ENCODE measurements at regions not wholly inside any gene's neighbourhood (a gene's known extent, or its start where the extent isn't known, plus 50 kb on each side); places are given as distances from the start of the nearest gene placed in this dataset.

DNA sequence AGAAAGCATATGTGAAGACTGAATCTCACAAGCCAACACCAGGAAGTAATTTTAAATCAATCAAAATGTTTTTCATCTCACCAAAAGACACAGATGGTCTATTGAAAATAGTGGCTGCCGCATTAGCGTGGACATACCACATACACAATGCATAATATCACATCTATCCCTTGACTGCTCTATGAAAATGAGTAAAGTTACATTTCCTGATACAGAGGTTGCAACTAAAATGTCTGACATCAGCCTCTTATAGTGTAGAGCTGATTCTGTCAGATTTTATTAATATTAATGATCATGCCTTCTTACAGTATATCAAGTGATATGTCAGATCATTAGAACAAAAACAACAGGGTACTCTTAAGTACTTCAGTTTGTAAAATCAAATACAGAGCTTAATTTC, 339.8 kb upstream of the EPHA7 start:
- no peak overlapping the region for H3K9ac ChIP-seq (ENCODE audit: low read length)
- H3K27me3 ChIP-seq (ENCODE audit: insufficient read depth, low read depth, low read length), result no peaks in the 10 kb centered on the region
- no peak overlapping the region for H3K4me2 ChIP-seq (ENCODE audit: low read length)
- no peaks in the 10 kb centered on the region for H3K36me3 ChIP-seq (ENCODE audit: insufficient read depth, low read length)
- H3K4me3 ChIP-seq (ENCODE audit: low read length), result no peak overlapping the region
- H3F3A ChIP-seq (ENCODE audit: insufficient read depth, low read length, poor library complexity, severe bottlenecking), result no peaks in the 10 kb centered on the region
- no peaks in the 10 kb centered on the region for H3K79me2 ChIP-seq (replicated peaks; ENCODE audit: insufficient read depth, low read length)
- H2AFZ ChIP-seq (ENCODE audit: low read depth, low read length), result no peak overlapping the region
- no peaks in the 10 kb centered on the region for H4K20me1 ChIP-seq (ENCODE audit: insufficient read depth)
- no peak overlapping the region for H3K27ac ChIP-seq (ENCODE audit: low read length)
- TF ChIP-seq RAD21 (conservative IDR thresholded peaks at IDR 0.05) (no peak), EZH2 (IDR thresholded peaks at IDR 0.05; ENCODE audit: borderline replicate concordance, insufficient read depth, low read length, poor library complexity, severe bottlenecking) (no peak), EP300 (conservative IDR thresholded peaks at IDR 0.05; ENCODE audit: poor library complexity, severe bottlenecking) (no peak), TAF1 (IDR thresholded peaks at IDR 0.05; ENCODE audit: low read depth) (no peak), POLR2AphosphoS5 (IDR thresholded peaks at IDR 0.05) (no peak), SMC3 (conservative IDR thresholded peaks at IDR 0.05; ENCODE audit: poor library complexity) (no peak), MXI1 (conservative IDR thresholded peaks at IDR 0.05; ENCODE audit: poor library complexity, severe bottlenecking) (no peak)
- TF ChIP-seq, protein P1, sequence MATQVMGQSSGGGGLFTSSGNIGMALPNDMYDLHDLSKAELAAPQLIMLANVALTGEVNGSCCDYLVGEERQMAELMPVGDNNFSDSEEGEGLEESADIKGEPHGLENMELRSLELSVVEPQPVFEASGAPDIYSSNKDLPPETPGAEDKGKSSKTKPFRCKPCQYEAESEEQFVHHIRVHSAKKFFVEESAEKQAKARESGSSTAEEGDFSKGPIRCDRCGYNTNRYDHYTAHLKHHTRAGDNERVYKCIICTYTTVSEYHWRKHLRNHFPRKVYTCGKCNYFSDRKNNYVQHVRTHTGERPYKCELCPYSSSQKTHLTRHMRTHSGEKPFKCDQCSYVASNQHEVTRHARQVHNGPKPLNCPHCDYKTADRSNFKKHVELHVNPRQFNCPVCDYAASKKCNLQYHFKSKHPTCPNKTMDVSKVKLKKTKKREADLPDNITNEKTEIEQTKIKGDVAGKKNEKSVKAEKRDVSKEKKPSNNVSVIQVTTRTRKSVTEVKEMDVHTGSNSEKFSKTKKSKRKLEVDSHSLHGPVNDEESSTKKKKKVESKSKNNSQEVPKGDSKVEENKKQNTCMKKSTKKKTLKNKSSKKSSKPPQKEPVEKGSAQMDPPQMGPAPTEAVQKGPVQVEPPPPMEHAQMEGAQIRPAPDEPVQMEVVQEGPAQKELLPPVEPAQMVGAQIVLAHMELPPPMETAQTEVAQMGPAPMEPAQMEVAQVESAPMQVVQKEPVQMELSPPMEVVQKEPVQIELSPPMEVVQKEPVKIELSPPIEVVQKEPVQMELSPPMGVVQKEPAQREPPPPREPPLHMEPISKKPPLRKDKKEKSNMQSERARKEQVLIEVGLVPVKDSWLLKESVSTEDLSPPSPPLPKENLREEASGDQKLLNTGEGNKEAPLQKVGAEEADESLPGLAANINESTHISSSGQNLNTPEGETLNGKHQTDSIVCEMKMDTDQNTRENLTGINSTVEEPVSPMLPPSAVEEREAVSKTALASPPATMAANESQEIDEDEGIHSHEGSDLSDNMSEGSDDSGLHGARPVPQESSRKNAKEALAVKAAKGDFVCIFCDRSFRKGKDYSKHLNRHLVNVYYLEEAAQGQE (IDR thresholded peaks at IDR 0.05; ENCODE audit: borderline replicate concordance), result no peak
- TF ChIP-seq, protein P2, sequence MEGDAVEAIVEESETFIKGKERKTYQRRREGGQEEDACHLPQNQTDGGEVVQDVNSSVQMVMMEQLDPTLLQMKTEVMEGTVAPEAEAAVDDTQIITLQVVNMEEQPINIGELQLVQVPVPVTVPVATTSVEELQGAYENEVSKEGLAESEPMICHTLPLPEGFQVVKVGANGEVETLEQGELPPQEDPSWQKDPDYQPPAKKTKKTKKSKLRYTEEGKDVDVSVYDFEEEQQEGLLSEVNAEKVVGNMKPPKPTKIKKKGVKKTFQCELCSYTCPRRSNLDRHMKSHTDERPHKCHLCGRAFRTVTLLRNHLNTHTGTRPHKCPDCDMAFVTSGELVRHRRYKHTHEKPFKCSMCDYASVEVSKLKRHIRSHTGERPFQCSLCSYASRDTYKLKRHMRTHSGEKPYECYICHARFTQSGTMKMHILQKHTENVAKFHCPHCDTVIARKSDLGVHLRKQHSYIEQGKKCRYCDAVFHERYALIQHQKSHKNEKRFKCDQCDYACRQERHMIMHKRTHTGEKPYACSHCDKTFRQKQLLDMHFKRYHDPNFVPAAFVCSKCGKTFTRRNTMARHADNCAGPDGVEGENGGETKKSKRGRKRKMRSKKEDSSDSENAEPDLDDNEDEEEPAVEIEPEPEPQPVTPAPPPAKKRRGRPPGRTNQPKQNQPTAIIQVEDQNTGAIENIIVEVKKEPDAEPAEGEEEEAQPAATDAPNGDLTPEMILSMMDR (IDR thresholded peaks at IDR 0.05; ENCODE audit: poor library complexity, severe bottlenecking), result no peak
- H3K9me2 ChIP-seq (ENCODE audit: insufficient read depth, low read length), result no peaks in the 10 kb centered on the region
- H3K9me3 ChIP-seq (ENCODE audit: low read length), result no peaks in the 10 kb centered on the region

DNA sequence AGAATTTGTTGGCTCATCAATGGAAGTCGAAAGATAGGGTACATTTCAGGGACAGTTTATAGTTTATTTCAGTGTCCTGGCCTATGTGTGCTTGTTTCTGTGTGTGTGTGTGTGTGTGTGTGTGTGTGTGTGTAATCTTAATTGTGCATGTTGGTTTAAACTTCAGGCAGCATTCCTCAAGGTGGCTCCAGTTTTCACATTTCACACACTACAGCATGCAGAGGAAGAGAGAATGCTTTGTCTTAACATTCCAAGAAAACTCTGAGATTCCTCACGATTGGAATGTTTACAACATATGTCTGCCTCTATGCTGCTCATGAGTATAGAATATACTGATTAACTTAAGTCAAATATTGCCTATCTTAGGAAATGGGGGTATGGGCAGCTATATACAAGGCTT, 332.6 kb upstream of the EPHA7 start:
- no peaks in the 10 kb centered on the region for H3K9me2 ChIP-seq (ENCODE audit: insufficient read depth, low read length)
- no peaks in the 10 kb centered on the region for H3K9me3 ChIP-seq (ENCODE audit: low read length)

More for the DNA sequence above, 332.6 kb upstream of the EPHA7 start:
- H2AFZ ChIP-seq (ENCODE audit: low read depth, low read length), result no peak overlapping the region
- H3K27ac ChIP-seq (ENCODE audit: low read length), result no peak overlapping the region
- H3K36me3 ChIP-seq (ENCODE audit: insufficient read depth, low read length), result no peaks in the 10 kb centered on the region
- no peak overlapping the region for H3K4me2 ChIP-seq (ENCODE audit: low read length)
- no peaks in the 10 kb centered on the region for H3F3A ChIP-seq (ENCODE audit: insufficient read depth, low read length, poor library complexity, severe bottlenecking)
- H3K79me2 ChIP-seq (replicated peaks; ENCODE audit: insufficient read depth, low read length), result no peaks in the 10 kb centered on the region
- no peaks in the 10 kb centered on the region for H4K20me1 ChIP-seq (ENCODE audit: insufficient read depth)
- no peak overlapping the region for H3K9ac ChIP-seq (ENCODE audit: low read length)
- no peak overlapping the region for H3K4me3 ChIP-seq (ENCODE audit: low read length)
- no peaks in the 10 kb centered on the region for H3K27me3 ChIP-seq (ENCODE audit: insufficient read depth, low read depth, low read length)
- no peak for TF ChIP-seq MXI1 (conservative IDR thresholded peaks at IDR 0.05; ENCODE audit: poor library complexity, severe bottlenecking)
- no peak for TF ChIP-seq EZH2 (IDR thresholded peaks at IDR 0.05; ENCODE audit: borderline replicate concordance, insufficient read depth, low read length, poor library complexity, severe bottlenecking)
- TF ChIP-seq SMC3 (conservative IDR thresholded peaks at IDR 0.05; ENCODE audit: poor library complexity), result no peak
- TF ChIP-seq EP300 (conservative IDR thresholded peaks at IDR 0.05; ENCODE audit: poor library complexity, severe bottlenecking), result no peak
- TF ChIP-seq, protein P2 (IDR thresholded peaks at IDR 0.05; ENCODE audit: poor library complexity, severe bottlenecking), result no peak
- TF ChIP-seq RAD21 (conservative IDR thresholded peaks at IDR 0.05), result no peak
- TF ChIP-seq POLR2AphosphoS5 (IDR thresholded peaks at IDR 0.05), result no peak
- TF ChIP-seq, protein P1 (IDR thresholded peaks at IDR 0.05; ENCODE audit: borderline replicate concordance), result no peak
- no peak for TF ChIP-seq TAF1 (IDR thresholded peaks at IDR 0.05; ENCODE audit: low read depth)

Measured in neural cell (in vitro differentiated cells).